ENCODE measurements at regions not wholly inside any gene's neighbourhood (a gene's known extent, or its start where the extent isn't known, plus 50 kb on each side); places are given as distances from the start of the nearest gene placed in this dataset.

- TF ChIP-seq CTCF (IDR thresholded peaks at IDR 0.05), result no peak
- TF ChIP-seq EP300 (IDR thresholded peaks at IDR 0.05), result no peak
- no peak for TF ChIP-seq POLR2AphosphoS5 (IDR thresholded peaks at IDR 0.05)
Observed at GRCh38 chr1:55861676-55862340, 646.6 kb upstream of the USP24 start.

All from suprapubic skin (tissue), 4 donors.